Panc1 (cell line): ENCODE measurements at regions not wholly inside any gene's neighbourhood (a gene's known extent, or its start where the extent isn't known, plus 50 kb on each side); places are given as distances from the start of the nearest gene placed in this dataset.

Source experiments
- CTCF ChIP-seq: fragments of 450-650 bp; IDR thresholded peaks from 2 replicates; pipeline ENCODE4 v1.5.1; 2017; ENCODE audit warnings: mild to moderate bottlenecking
- POLR2AphosphoS5 ChIP-seq: IDR thresholded peaks from 2 replicates; pipeline ENCODE4 v1.6.1; 2012; ENCODE audit warnings: mild to moderate bottlenecking, low read depth, low read length, moderate library complexity
- REST ChIP-seq, 2 experiments: IDR thresholded peaks; 2 replicates each; pipeline ENCODE4 v1.6.1; 2011 to 2012; ENCODE audit warnings: low read depth in 2 of 2, control low read depth in 1 of 2, low read length in 1 of 2, mild to moderate bottlenecking in 1 of 2, moderate library complexity in 1 of 2; ENCODE audit not compliant: insufficient read depth in 1 of 2

DNA sequence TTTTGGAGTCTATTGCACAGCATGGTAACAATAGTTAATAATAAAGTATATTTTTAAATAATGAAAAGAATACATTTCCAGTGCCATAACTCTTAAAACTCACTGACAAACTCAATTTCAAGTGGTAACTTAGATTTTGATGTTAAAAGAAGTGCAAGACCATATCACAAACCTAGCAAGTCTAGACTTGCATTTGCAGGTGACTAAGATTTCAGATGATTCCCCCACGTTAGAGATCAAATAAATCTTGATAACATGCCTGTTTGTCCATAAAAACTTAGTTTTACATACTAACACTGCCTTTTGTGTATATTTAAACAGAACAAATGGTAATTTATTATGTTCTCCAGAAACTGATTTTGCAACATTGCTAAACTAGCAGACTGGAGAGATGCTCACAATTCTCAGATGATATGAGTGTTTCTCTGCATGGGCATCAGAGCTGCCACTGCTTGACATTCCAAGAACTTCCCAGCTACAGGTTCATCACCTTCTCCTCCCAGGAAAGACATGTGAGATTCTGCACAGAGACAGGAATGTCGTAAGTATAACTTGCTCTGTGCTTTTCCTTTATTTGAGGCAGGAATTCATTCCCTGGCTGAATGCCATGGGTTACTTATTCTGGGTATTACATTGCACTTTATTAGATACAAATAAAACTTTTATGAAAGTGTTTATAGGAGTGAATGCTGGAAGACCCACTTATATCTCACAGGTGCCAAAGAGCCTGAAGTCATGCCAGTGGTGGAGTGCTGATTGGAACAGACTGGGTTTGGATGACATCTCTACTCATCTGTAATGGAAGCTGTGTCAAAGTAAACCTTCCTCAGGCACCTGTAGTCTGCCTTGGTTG lies 160.2 kb upstream of the FOXA2 start:
- TF ChIP-seq CTCF (no peak), POLR2AphosphoS5 (no peak), REST (IDR thresholded peaks at IDR 0.05; ENCODE audit: insufficient read depth in 1 of 2, low read depth in 2 of 2, low read length in 1 of 2) (no peak)
